Mammary epithelial cell (primary cell): ENCODE measurements at regions not wholly inside any gene's neighbourhood (a gene's known extent, or its start where the extent isn't known, plus 50 kb on each side); places are given as distances from the start of the nearest gene placed in this dataset.

ENCODE experiments used
- CTCF ChIP-seq, 2 donors: IDR thresholded peaks in 1 of 2; conservative IDR thresholded peaks in 1 of 2; 2 replicates each; pipeline ENCODE4 v1.5.1; 2011 to 2012; ENCODE audit warnings: inconsistent platforms in 2 of 2, low read length in 2 of 2, mild to moderate bottlenecking in 2 of 2, control low read depth in 1 of 2, low read depth in 1 of 2; ENCODE audit not compliant: insufficient read depth in 1 of 2; ENCODE audit errors: extremely low read depth in 1 of 2
- EZH2 ChIP-seq: IDR thresholded peaks from 2 replicates; pipeline ENCODE4 v1.6.1; 2012; ENCODE audit warnings: low read length, inconsistent platforms, borderline replicate concordance

- TF ChIP-seq CTCF (conservative IDR thresholded peaks at IDR 0.05 in 1 of 2, IDR thresholded peaks at IDR 0.05 in 1 of 2; ENCODE audit: extremely low read depth in 1 of 2, insufficient read depth in 1 of 2, low read depth in 1 of 2, low read length in 2 of 2), result no peak
- TF ChIP-seq EZH2, result no peak
Observed at GRCh38 chr1:117275055-117275454, 64.3 kb upstream of the VTCN1 start.
